ENCODE measurements at regions not wholly inside any gene's neighbourhood (a gene's known extent, or its start where the extent isn't known, plus 50 kb on each side); places are given as distances from the start of the nearest gene placed in this dataset.

DNA sequence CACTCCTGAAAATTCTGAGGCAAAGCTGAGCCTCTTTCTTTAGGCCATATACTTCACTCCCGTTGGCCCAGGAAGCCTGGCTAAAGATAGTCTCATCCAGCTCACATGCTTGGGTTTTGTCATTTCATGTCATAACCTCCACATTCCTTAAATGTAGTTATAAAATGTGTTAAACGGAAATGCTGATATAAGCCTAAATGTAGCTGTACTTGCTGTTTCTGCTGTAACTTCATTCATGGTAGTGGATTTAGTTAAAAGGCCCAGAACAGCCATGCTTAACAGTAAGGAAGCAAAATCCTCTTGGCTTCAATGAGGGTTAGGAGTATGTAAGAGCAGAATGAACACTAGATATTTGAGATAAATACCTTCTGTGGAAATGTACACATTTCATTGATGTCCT, 135.8 kb upstream of the TMEM161B start:
- no peaks in the 10 kb centered on the region for H3F3A ChIP-seq (replicated peaks; ENCODE audit: low read depth)
- Mint-ChIP-seq H3K4me1 (peaks cover 22% of the 10 kb centered on the region), H3K27ac (no peak overlapping the region), H3K9me3 (no peaks in the 10 kb centered on the region), H3K4me3 (no peak overlapping the region), H3K27me3 (ENCODE audit: insufficient read depth, low read depth, poor library complexity) (no peaks in the 10 kb centered on the region), H3K36me3 (ENCODE audit: low read depth) (no peaks in the 10 kb centered on the region)
- DNase-seq (ENCODE audit: low spot score) (no peak), ATAC-seq (no peak)
- no peaks in the 10 kb centered on the region for H3K36me3 ChIP-seq (ENCODE audit: insufficient read depth)
- no peak overlapping the region for H3K4me2 ChIP-seq
- H3K4me3 ChIP-seq = no peak overlapping the region
- peaks cover 27% of the 10 kb centered on the region for H3K4me1 ChIP-seq (ENCODE audit: insufficient read depth)
- no peak for TF ChIP-seq EZH2 (IDR thresholded peaks at IDR 0.05; ENCODE audit: low read depth, unreplicated experiment)
- TF ChIP-seq, protein P1, sequence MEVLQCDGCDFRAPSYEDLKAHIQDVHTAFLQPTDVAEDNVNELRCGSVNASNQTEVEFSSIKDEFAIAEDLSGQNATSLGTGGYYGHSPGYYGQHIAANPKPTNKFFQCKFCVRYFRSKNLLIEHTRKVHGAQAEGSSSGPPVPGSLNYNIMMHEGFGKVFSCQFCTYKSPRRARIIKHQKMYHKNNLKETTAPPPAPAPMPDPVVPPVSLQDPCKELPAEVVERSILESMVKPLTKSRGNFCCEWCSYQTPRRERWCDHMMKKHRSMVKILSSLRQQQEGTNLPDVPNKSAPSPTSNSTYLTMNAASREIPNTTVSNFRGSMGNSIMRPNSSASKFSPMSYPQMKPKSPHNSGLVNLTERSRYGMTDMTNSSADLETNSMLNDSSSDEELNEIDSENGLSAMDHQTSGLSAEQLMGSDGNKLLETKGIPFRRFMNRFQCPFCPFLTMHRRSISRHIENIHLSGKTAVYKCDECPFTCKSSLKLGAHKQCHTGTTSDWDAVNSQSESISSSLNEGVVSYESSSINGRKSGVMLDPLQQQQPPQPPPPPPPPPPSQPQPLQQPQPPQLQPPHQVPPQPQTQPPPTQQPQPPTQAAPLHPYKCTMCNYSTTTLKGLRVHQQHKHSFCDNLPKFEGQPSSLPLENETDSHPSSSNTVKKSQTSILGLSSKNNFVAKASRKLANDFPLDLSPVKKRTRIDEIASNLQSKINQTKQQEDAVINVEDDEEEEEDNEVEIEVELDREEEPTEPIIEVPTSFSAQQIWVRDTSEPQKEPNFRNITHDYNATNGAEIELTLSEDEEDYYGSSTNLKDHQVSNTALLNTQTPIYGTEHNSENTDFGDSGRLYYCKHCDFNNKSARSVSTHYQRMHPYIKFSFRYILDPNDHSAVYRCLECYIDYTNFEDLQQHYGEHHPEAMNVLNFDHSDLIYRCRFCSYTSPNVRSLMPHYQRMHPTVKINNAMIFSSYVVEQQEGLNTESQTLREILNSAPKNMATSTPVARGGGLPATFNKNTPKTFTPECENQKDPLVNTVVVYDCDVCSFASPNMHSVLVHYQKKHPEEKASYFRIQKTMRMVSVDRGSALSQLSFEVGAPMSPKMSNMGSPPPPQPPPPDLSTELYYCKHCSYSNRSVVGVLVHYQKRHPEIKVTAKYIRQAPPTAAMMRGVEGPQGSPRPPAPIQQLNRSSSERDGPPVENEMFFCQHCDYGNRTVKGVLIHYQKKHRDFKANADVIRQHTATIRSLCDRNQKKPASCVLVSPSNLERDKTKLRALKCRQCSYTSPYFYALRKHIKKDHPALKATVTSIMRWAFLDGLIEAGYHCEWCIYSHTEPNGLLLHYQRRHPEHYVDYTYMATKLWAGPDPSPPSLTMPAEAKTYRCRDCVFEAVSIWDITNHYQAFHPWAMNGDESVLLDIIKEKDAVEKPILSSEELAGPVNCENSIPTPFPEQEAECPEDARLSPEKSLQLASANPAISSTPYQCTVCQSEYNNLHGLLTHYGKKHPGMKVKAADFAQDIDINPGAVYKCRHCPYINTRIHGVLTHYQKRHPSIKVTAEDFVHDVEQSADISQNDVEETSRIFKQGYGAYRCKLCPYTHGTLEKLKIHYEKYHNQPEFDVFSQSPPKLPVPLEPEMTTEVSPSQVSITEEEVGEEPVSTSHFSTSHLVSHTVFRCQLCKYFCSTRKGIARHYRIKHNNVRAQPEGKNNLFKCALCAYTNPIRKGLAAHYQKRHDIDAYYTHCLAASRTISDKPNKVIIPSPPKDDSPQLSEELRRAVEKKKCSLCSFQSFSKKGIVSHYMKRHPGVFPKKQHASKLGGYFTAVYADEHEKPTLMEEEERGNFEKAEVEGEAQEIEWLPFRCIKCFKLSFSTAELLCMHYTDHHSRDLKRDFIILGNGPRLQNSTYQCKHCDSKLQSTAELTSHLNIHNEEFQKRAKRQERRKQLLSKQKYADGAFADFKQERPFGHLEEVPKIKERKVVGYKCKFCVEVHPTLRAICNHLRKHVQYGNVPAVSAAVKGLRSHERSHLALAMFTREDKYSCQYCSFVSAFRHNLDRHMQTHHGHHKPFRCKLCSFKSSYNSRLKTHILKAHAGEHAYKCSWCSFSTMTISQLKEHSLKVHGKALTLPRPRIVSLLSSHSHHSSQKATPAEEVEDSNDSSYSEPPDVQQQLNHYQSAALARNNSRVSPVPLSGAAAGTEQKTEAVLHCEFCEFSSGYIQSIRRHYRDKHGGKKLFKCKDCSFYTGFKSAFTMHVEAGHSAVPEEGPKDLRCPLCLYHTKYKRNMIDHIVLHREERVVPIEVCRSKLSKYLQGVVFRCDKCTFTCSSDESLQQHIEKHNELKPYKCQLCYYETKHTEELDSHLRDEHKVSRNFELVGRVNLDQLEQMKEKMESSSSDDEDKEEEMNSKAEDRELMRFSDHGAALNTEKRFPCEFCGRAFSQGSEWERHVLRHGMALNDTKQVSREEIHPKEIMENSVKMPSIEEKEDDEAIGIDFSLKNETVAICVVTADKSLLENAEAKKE (CRISPR knock-in tag; IDR thresholded peaks at IDR 0.05) = no peak
- TF ChIP-seq JUNB (IDR thresholded peaks at IDR 0.05; ENCODE audit: unreplicated experiment) = no peak
- TF ChIP-seq, protein P2, sequence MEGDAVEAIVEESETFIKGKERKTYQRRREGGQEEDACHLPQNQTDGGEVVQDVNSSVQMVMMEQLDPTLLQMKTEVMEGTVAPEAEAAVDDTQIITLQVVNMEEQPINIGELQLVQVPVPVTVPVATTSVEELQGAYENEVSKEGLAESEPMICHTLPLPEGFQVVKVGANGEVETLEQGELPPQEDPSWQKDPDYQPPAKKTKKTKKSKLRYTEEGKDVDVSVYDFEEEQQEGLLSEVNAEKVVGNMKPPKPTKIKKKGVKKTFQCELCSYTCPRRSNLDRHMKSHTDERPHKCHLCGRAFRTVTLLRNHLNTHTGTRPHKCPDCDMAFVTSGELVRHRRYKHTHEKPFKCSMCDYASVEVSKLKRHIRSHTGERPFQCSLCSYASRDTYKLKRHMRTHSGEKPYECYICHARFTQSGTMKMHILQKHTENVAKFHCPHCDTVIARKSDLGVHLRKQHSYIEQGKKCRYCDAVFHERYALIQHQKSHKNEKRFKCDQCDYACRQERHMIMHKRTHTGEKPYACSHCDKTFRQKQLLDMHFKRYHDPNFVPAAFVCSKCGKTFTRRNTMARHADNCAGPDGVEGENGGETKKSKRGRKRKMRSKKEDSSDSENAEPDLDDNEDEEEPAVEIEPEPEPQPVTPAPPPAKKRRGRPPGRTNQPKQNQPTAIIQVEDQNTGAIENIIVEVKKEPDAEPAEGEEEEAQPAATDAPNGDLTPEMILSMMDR (conservative IDR thresholded peaks at IDR 0.05; ENCODE audit: low read depth in 2 of 2) = no peak
- TF ChIP-seq EZH2phosphoT487 (IDR thresholded peaks at IDR 0.05; ENCODE audit: unreplicated experiment) = no peak
- no peak for TF ChIP-seq CREB1 (CRISPR knock-in tag; IDR thresholded peaks at IDR 0.05; ENCODE audit: low read depth)
- TF ChIP-seq, protein P3, sequence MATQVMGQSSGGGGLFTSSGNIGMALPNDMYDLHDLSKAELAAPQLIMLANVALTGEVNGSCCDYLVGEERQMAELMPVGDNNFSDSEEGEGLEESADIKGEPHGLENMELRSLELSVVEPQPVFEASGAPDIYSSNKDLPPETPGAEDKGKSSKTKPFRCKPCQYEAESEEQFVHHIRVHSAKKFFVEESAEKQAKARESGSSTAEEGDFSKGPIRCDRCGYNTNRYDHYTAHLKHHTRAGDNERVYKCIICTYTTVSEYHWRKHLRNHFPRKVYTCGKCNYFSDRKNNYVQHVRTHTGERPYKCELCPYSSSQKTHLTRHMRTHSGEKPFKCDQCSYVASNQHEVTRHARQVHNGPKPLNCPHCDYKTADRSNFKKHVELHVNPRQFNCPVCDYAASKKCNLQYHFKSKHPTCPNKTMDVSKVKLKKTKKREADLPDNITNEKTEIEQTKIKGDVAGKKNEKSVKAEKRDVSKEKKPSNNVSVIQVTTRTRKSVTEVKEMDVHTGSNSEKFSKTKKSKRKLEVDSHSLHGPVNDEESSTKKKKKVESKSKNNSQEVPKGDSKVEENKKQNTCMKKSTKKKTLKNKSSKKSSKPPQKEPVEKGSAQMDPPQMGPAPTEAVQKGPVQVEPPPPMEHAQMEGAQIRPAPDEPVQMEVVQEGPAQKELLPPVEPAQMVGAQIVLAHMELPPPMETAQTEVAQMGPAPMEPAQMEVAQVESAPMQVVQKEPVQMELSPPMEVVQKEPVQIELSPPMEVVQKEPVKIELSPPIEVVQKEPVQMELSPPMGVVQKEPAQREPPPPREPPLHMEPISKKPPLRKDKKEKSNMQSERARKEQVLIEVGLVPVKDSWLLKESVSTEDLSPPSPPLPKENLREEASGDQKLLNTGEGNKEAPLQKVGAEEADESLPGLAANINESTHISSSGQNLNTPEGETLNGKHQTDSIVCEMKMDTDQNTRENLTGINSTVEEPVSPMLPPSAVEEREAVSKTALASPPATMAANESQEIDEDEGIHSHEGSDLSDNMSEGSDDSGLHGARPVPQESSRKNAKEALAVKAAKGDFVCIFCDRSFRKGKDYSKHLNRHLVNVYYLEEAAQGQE (IDR thresholded peaks at IDR 0.05; ENCODE audit: unreplicated experiment) = no peak
- TF ChIP-seq POLR2AphosphoS5 (IDR thresholded peaks at IDR 0.05; ENCODE audit: low read depth) = no peak
- TF ChIP-seq ZNF331 (CRISPR knock-in tag; IDR thresholded peaks at IDR 0.05; ENCODE audit: low read depth) = no peak
- TF ChIP-seq ZNF114 (CRISPR knock-in tag; IDR thresholded peaks at IDR 0.05) = no peak
- TF ChIP-seq, protein P4, sequence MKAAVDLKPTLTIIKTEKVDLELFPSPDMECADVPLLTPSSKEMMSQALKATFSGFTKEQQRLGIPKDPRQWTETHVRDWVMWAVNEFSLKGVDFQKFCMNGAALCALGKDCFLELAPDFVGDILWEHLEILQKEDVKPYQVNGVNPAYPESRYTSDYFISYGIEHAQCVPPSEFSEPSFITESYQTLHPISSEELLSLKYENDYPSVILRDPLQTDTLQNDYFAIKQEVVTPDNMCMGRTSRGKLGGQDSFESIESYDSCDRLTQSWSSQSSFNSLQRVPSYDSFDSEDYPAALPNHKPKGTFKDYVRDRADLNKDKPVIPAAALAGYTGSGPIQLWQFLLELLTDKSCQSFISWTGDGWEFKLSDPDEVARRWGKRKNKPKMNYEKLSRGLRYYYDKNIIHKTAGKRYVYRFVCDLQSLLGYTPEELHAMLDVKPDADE (IDR thresholded peaks at IDR 0.05) = no peak
- no peaks in the 10 kb centered on the region for H4K20me1 ChIP-seq (replicated peaks; ENCODE audit: insufficient read depth)
- H3K9me2 ChIP-seq (ENCODE audit: insufficient read depth) = no peaks in the 10 kb centered on the region
- no peak overlapping the region for H2AFZ ChIP-seq
- no peaks in the 10 kb centered on the region for H3K79me2 ChIP-seq (replicated peaks; ENCODE audit: insufficient read depth)
- no peaks in the 10 kb centered on the region for H3K27me3 ChIP-seq (ENCODE audit: insufficient read depth)
- no peak overlapping the region for H3K27ac ChIP-seq (ENCODE audit: low read depth)

Measured in GM23338 (cell line).